ENCODE measurements at regions not wholly inside any gene's neighbourhood (a gene's known extent, or its start where the extent isn't known, plus 50 kb on each side); places are given as distances from the start of the nearest gene placed in this dataset.

DNA sequence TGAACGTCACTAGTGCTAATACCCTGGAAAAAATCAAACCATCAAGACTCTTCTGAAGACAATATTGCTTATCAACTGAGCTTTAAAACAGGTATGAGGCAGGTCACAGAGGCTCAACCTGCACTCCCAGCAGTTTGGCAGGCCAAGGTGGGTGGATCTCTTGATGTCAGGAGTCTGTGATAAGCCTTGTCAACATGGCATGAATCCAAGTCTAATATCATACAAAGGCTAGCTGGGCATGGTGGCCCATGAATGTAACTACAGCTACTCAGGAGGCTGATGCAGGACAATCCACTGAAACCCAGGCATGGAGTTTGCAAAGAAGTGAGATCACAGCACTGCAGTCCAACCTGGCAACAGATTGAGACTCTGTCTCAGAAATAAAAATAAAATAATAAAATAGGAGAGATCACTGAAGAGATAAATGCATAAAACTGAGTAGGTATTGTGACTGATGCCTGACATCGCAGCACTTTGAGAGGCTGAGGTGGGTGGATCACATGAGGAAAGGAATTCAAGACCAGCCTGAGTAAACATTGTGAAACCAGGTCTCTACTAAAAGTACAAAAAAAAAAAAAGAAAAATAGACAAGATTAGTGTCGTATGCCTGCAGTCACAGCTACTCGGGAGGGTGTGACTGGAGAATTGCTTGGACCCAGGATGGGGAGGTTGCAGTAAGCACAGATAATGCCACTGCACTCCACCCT, 555.9 kb upstream of the TSPY4 start:
- 78 to 79% (median 79%) methylated on average over 4 of the region's 4 CpGs; no CpG with 5 or more reads in 2 of the 5 donors for whole genome bisulfite sequencing, 5 donors
- H3K4me1 ChIP-seq = no peaks in the 10 kb centered on the region
- H3K4me3 ChIP-seq = no peak overlapping the region
- no peak overlapping the region for H3K27ac ChIP-seq
- no peaks in the 10 kb centered on the region for H3K36me3 ChIP-seq
- intact Hi-C loops (cut with DNase I; ENCODE audit: low total_unique reads) = no loop called here
- TF ChIP-seq POLR2A (IDR thresholded peaks at IDR 0.05) (no peak), POLR2AphosphoS5 (IDR thresholded peaks at IDR 0.05) (no peak)
- TF ChIP-seq, protein P1, sequence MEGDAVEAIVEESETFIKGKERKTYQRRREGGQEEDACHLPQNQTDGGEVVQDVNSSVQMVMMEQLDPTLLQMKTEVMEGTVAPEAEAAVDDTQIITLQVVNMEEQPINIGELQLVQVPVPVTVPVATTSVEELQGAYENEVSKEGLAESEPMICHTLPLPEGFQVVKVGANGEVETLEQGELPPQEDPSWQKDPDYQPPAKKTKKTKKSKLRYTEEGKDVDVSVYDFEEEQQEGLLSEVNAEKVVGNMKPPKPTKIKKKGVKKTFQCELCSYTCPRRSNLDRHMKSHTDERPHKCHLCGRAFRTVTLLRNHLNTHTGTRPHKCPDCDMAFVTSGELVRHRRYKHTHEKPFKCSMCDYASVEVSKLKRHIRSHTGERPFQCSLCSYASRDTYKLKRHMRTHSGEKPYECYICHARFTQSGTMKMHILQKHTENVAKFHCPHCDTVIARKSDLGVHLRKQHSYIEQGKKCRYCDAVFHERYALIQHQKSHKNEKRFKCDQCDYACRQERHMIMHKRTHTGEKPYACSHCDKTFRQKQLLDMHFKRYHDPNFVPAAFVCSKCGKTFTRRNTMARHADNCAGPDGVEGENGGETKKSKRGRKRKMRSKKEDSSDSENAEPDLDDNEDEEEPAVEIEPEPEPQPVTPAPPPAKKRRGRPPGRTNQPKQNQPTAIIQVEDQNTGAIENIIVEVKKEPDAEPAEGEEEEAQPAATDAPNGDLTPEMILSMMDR (IDR thresholded peaks at IDR 0.05 in 8 of 11, conservative IDR thresholded peaks at IDR 0.05 in 3 of 11) = no peak
- H3K27me3 ChIP-seq (replicated peaks in 1 of 7) = no peaks in the 10 kb centered on the region
- no peaks in the 10 kb centered on the region for H3K9me3 ChIP-seq
- DNase-seq = no peak

DNA sequence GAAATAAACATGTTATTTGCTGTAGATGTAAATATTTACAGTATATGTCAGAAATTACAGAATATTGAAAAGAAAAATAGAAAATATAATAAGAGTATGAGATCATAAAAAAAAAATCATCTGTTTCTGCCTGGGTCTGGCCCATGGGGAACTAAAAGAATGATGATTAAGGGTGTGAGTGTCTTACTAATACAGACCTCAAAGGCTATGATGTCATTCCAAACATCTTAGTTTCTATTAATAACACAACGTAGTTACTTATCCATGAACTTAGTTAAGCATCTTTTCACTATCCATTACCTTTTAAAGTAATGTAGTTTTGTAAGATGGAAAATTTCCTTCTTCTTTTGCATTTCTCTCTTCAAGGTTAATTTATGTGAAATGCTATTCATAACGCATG, 542.7 kb upstream of the TSPY4 start:
- WGBS, 5 donors = 36 to 79% (median 37%) methylated on average over 2 of the region's 2 CpGs; no CpG with 5 or more reads in 2 of the 5 donors
- intact Hi-C loops (cut with DNase I; ENCODE audit: low total_unique reads) = no loop called here
- H3K27ac ChIP-seq = no peak overlapping the region
- H3K4me3 ChIP-seq = no peak overlapping the region
- no peaks in the 10 kb centered on the region for H3K27me3 ChIP-seq (replicated peaks in 1 of 7)
- no peak for DNase-seq
- H3K36me3 ChIP-seq = no peaks in the 10 kb centered on the region
- H3K9me3 ChIP-seq = no peaks in the 10 kb centered on the region
- TF ChIP-seq POLR2A (IDR thresholded peaks at IDR 0.05) (no peak), POLR2AphosphoS5 (IDR thresholded peaks at IDR 0.05) (no peak)
- TF ChIP-seq, protein P1 (IDR thresholded peaks at IDR 0.05 in 8 of 11, conservative IDR thresholded peaks at IDR 0.05 in 3 of 11) = no peak
- H3K4me1 ChIP-seq = no peaks in the 10 kb centered on the region

DNA sequence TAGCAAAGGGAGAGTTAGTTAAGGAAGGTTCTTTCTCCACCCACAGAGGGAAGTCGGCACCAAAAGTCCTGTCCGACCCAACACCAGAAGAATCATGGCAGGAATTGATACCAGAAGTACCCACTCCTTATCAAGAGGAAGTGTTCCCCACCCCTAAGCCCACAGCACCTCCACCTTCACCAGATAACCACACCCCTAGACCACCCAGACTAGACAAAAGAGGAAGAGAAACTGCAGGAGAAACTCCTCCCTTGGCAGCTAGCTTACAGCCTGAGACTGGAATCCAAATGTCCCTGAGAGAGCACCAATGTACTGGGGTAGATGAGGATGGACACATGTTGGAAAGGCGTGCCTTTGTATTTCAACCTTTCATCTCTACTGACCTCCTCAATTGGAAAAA, 532.9 kb upstream of the TSPY4 start:
- WGBS, 5 donors = 56 to 79% (median 67%) methylated on average over 2 to 3 of the region's 3 CpGs; no CpG with 5 or more reads in 2 of the 5 donors
- no peaks in the 10 kb centered on the region for H3K36me3 ChIP-seq

DNA sequence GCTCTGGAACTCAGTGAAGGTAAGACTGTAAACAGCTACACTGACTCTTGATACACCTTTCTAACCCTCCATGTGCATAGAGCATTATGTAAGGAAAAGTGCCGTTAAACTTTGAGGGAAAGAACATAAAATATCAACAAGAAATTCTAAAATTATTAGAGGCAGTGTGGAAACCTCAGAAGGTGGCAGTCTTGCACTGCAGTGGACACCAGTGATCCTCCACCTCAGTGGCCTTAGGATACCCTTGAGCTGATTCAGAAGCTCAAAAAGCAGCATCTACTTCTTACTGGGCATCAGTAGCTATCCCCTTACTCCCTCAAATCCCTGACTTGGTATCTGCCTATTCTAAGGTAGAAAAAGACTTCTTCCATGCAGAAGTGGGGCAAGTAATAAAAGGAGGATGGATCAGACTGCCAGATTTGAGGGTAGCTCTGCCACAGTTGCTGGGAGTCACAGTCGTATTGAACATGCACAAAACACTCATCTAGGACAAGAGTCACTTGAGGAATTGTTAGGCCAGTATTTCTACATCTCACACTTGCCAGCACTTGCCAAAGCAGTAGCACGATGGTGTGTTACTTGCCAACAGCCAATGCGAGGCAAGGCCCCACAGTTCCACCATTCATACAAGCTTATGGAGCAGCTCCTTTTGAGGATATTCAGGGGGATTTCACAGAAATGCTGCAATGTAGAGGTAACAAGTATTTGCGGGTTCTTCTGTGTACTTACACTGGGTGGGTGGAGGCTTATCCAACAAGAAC, 529.4 kb upstream of the TSPY4 start:
- 72 to 87% (median 81%) methylated on average over 5 of the region's 5 CpGs; no CpG with 5 or more reads in 2 of the 5 donors for WGBS, 5 donors
- TF ChIP-seq, protein P1 (IDR thresholded peaks at IDR 0.05 in 8 of 11, conservative IDR thresholded peaks at IDR 0.05 in 3 of 11) = no peak
- no peak for TF ChIP-seq POLR2AphosphoS5 (IDR thresholded peaks at IDR 0.05)

More for the DNA sequence above, 532.9 kb upstream of the TSPY4 start:
- intact Hi-C loops (cut with DNase I; ENCODE audit: low total_unique reads) = no loop called here
- no peaks in the 10 kb centered on the region for H3K9me3 ChIP-seq
- H3K4me3 ChIP-seq = no peak overlapping the region
- no peak for TF ChIP-seq POLR2AphosphoS5 (IDR thresholded peaks at IDR 0.05)
- no peak overlapping the region for H3K27ac ChIP-seq
- no peaks in the 10 kb centered on the region for H3K4me1 ChIP-seq
- no peak for DNase-seq
- no peaks in the 10 kb centered on the region for H3K27me3 ChIP-seq (replicated peaks in 1 of 7)

More for the DNA sequence above, 529.4 kb upstream of the TSPY4 start:
- Histone ChIP-seq H3K4me1 (no peaks in the 10 kb centered on the region), H3K27me3 (replicated peaks in 1 of 7) (no peaks in the 10 kb centered on the region), H3K27ac (no peak overlapping the region), H3K4me3 (no peak overlapping the region), H3K9me3 (no peaks in the 10 kb centered on the region), H3K36me3 (no peaks in the 10 kb centered on the region)
- no peak for DNase-seq
- intact Hi-C loops (cut with DNase I; ENCODE audit: low total_unique reads) = no loop called here

Measured in spleen (tissue), 11 donors.